DOHH2 (cell line): ENCODE measurements at regions not wholly inside any gene's neighbourhood (a gene's known extent, or its start where the extent isn't known, plus 50 kb on each side); places are given as distances from the start of the nearest gene placed in this dataset.

ENCODE experiments used
- H3F3A ChIP-seq: fragments of 200-600 bp; sonication (generic), shearing (Covaris generic); 2 replicates; pipeline ENCODE4 v1.6.0; 2016; ENCODE audit warnings: antibody characterized with exemption, mild to moderate bottlenecking; ENCODE audit not compliant: control insufficient read depth, insufficient read depth
- H3K27ac ChIP-seq: fragments of 200-600 bp; sonication (generic); 2 replicates; pipeline ENCODE4 v1.5.1; 2014; ENCODE audit warnings: low read depth, mild to moderate bottlenecking, low read length, moderate library complexity
- H3K27me3 ChIP-seq: fragments of 200-600 bp; sonication (generic); 2 replicates; pipeline ENCODE4 v1.6.1; 2014; ENCODE audit warnings: mild to moderate bottlenecking, low read length, mixed read lengths; ENCODE audit not compliant: control insufficient read depth
- H3K36me3 ChIP-seq: fragments of 200-600 bp; sonication (generic); 2 replicates; pipeline ENCODE4 v1.6.1; 2014; ENCODE audit warnings: mild to moderate bottlenecking, low read length, moderate library complexity, mixed read lengths; ENCODE audit not compliant: control insufficient read depth
- H3K4me1 ChIP-seq: fragments of 200-600 bp; sonication (generic); 2 replicates; pipeline ENCODE4 v1.6.1; 2014; ENCODE audit warnings: mild to moderate bottlenecking, low read length, mixed read lengths; ENCODE audit not compliant: control insufficient read depth
- H3K4me2 ChIP-seq: fragments of 200-600 bp; sonication (generic); 2 replicates; pipeline ENCODE4 v1.6.0; 2014; ENCODE audit warnings: mild to moderate bottlenecking, low read length, moderate library complexity
- H3K4me3 ChIP-seq: fragments of 200-600 bp; sonication (generic); 2 replicates; pipeline ENCODE4 v1.5.1; 2014; ENCODE audit warnings: mild to moderate bottlenecking, low read length, mixed read lengths
- H3K79me2 ChIP-seq: fragments of 200-600 bp; sonication (generic); 2 replicates; pipeline ENCODE4 v1.6.1; 2014; ENCODE audit warnings: mild to moderate bottlenecking, low read length, mixed read lengths; ENCODE audit not compliant: control insufficient read depth
- H3K9me2 ChIP-seq: fragments of 200-600 bp; sonication (generic); replicated peaks from 2 replicates; pipeline ENCODE4 v1.6.1; 2014; ENCODE audit warnings: mild to moderate bottlenecking, low read length, mixed read lengths; ENCODE audit not compliant: control insufficient read depth
- H3K9me3 ChIP-seq: fragments of 200-600 bp; sonication (generic); 2 replicates; pipeline ENCODE4 v1.6.1; 2014; ENCODE audit warnings: antibody characterized with exemption, low read length, mixed read lengths; ENCODE audit not compliant: control insufficient read depth, insufficient read depth
- H4K20me1 ChIP-seq: fragments of 200-600 bp; sonication (generic); 2 replicates; pipeline ENCODE4 v1.6.0; 2014; ENCODE audit warnings: low read depth, mild to moderate bottlenecking, antibody characterized with exemption, low read length, moderate library complexity; ENCODE audit not compliant: control insufficient read depth, insufficient read depth
- EZH2phosphoT487 ChIP-seq: fragments of 200-600 bp; sonication (generic); IDR thresholded peaks from 2 replicates; pipeline ENCODE4 v1.6.1; 2017; ENCODE audit warnings: borderline replicate concordance, mild to moderate bottlenecking, antibody characterized with exemption, low read length, moderate library complexity, mixed read lengths
- TF ChIP-seq, protein P1 (sequence below): fragments of 200-600 bp; sonication (generic); IDR thresholded peaks from one replicate; pipeline ENCODE4 v1.5.1; 2014; ENCODE audit warnings: antibody characterized with exemption, mild to moderate bottlenecking, low read depth, low read length; ENCODE audit not compliant: poor library complexity, severe bottlenecking

DNA sequence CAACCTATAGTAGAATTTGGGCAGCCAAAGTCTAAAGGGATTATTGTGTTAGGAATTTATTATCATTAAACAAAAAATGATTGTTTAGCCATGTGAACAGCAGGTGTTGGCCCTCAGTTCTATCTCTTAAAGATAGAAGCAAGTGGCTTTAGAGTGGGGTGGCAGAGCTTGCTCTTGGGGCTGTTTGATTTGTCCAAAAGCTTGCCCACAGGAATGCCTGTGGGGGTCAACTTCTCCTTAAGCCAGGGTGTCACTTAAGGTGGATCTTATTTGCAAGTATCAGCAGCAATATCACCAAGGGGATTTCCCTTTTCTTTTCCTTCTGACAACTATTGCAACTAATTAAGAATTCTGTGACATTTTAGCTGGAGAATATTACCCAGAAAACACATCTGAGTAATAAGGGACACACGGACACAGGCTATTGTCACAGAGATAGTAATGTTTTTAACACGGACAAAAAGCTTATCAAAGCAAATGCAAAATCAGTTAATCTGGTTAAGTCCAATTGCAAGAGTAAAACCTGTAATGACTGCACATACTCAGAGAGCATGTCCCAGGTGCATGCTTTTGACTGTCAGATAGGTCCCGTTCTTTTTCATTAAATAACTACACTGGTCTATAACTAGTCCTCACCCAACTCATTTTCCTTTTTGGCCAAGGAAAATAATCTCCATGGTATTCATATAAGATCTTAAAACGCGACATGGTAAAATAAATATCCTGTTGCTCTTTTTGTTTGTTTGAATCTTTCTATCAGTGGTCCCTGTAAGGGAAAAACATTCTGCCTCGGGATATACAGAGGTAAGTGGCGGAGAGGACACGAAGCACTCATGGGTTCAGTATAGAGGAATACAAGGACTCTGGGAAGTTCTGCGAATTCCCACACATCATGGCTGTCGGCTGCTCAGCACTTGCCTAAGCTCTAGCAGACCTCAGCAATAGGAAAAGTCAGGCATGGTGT is 172.1 kb upstream of the RFC3 start:
- Histone ChIP-seq H3K36me3 (no peaks in the 10 kb centered on the region), H3F3A (no peaks in the 10 kb centered on the region), H3K4me2 (no peak overlapping the region), H3K4me3 (no peak overlapping the region), H3K4me1 (no peaks in the 10 kb centered on the region), H3K79me2 (no peaks in the 10 kb centered on the region), H3K9me3 (no peaks in the 10 kb centered on the region), H3K27me3 (no peaks in the 10 kb centered on the region), H3K9me2 (no peaks in the 10 kb centered on the region), H3K27ac (no peak overlapping the region), H4K20me1 (no peaks in the 10 kb centered on the region)
- TF ChIP-seq, protein P1, sequence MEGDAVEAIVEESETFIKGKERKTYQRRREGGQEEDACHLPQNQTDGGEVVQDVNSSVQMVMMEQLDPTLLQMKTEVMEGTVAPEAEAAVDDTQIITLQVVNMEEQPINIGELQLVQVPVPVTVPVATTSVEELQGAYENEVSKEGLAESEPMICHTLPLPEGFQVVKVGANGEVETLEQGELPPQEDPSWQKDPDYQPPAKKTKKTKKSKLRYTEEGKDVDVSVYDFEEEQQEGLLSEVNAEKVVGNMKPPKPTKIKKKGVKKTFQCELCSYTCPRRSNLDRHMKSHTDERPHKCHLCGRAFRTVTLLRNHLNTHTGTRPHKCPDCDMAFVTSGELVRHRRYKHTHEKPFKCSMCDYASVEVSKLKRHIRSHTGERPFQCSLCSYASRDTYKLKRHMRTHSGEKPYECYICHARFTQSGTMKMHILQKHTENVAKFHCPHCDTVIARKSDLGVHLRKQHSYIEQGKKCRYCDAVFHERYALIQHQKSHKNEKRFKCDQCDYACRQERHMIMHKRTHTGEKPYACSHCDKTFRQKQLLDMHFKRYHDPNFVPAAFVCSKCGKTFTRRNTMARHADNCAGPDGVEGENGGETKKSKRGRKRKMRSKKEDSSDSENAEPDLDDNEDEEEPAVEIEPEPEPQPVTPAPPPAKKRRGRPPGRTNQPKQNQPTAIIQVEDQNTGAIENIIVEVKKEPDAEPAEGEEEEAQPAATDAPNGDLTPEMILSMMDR = no peak
- TF ChIP-seq EZH2phosphoT487 = no peak

DNA sequence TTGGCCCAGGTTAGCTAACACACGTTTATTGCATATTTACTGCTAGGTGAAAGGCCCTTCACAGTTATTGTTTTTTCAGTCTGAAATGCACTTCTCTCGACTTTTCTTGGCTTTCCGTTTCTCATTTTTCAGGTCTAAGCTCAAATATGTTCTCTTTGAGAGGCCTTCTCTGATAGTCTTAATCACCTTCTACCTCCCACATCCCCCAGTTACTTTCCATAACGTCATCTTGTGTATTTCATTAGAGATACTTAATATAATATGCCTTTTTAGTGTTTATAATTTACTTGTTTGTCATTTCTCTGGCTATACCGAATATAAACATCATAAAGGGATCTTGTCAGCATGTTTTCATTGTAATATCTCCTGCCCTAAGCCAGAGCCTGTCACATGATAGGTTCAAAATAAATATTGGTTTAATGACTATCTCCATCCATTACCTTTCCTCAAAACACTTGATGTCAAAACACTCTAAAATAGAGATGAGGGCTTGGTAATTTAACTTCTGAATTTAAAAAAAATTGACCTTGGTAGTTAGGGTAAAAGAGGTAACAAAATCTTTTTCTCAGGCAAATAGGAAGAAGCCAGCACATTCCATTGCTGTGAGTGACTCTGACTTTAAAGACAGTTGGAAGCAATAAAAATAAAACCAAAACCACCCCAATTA is 168.6 kb upstream of the RFC3 start:
- TF ChIP-seq EZH2phosphoT487 = no peak
- TF ChIP-seq, protein P1 = no peak
- Histone ChIP-seq H3K27ac (no peak overlapping the region), H3K79me2 (no peaks in the 10 kb centered on the region)

DNA sequence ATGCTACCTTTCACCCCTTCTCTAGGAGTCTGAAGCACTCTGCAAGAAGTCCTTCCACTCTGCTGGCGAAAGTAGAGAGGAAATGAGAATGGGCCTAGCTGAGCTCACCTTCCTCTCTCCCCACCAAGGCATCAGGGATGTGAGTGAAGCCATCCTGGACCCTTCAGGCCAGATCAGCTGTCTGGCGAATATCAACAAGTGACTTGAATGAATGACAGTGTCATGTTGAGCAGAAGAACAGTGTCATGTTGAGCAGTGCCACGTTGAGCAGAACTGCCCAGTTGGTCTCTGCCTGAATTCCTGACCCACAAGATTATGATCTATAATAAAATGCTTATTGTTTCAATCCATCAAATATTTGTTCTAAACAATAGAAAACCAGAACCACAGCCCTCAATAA is 166.2 kb upstream of the RFC3 start:
- Histone ChIP-seq H3K4me1 (no peaks in the 10 kb centered on the region), H3K36me3 (no peaks in the 10 kb centered on the region), H3K9me2 (no peaks in the 10 kb centered on the region), H3K27ac (no peak overlapping the region), H3K27me3 (no peaks in the 10 kb centered on the region), H4K20me1 (no peaks in the 10 kb centered on the region), H3F3A (no peaks in the 10 kb centered on the region), H3K4me3 (no peak overlapping the region), H3K4me2 (no peak overlapping the region), H3K79me2 (no peaks in the 10 kb centered on the region), H3K9me3 (no peaks in the 10 kb centered on the region)
- TF ChIP-seq, protein P1 = no peak
- TF ChIP-seq EZH2phosphoT487 = no peak

More for the DNA sequence above, 168.6 kb upstream of the RFC3 start:
- H3K9me3 ChIP-seq = no peaks in the 10 kb centered on the region
- no peaks in the 10 kb centered on the region for H3K36me3 ChIP-seq
- H3K4me3 ChIP-seq = no peak overlapping the region
- H3K4me1 ChIP-seq = no peaks in the 10 kb centered on the region
- H4K20me1 ChIP-seq = no peaks in the 10 kb centered on the region
- H3K9me2 ChIP-seq = no peaks in the 10 kb centered on the region
- no peaks in the 10 kb centered on the region for H3F3A ChIP-seq
- H3K4me2 ChIP-seq = no peak overlapping the region
- no peaks in the 10 kb centered on the region for H3K27me3 ChIP-seq
